B cell (primary cell): ENCODE measurements at regions not wholly inside any gene's neighbourhood (a gene's known extent, or its start where the extent isn't known, plus 50 kb on each side); places are given as distances from the start of the nearest gene placed in this dataset.

ENCODE experiments used
- ATAC-seq: fragments of 200-7000 bp; cut with Tn5 transposase; one replicate; pipeline ENCODE4 v1.10.0; 2021; ENCODE audit warnings: low read depth, mild to moderate bottlenecking, moderate number of reproducible peaks, moderate library complexity
- CTCF ChIA-PET: fragments of 350-600 bp; sonication (Branson Sonifier 250); formaldehyde crosslinking; loops from one replicate; lab custom pipeline; 2021; ENCODE audit warnings: antibody characterized with exemption, inconsistent platforms; lab: Charles Lee
- POLR2A ChIA-PET: fragments of 350-600 bp; sonication (Branson Sonifier 250); formaldehyde crosslinking; loops from one replicate; lab custom pipeline; 2021; ENCODE audit warnings: antibody characterized with exemption; lab: Charles Lee
- DNase-seq: peaks from one replicate; pipeline ENCODE4 v3.0.0; 2013
- H2AFZ ChIP-seq: 2 replicates; pipeline ENCODE4 v1.6.1; 2012; ENCODE audit warnings: mild to moderate bottlenecking, low read depth, low read length; ENCODE audit not compliant: insufficient read depth, poor library complexity, severe bottlenecking
- H3K27ac ChIP-seq, 2 donors: 1 replicate in 1 of 2; 2 replicates in 1 of 2; pipeline ENCODE4 v1.5.1; 2012 to 2013; ENCODE audit warnings: low read length in 2 of 2, mild to moderate bottlenecking in 2 of 2, moderate library complexity in 1 of 2
- H3K27me3 ChIP-seq, 4 experiments: fragments of 200-600 bp in 1 of 4; sonication (generic) in 1 of 4; replicated peaks in 1 of 4; 1 replicate in 2 of 4; 2 replicates in 2 of 4; pipeline versions ENCODE4 v1.6.1 to v1.7.0; 2013 to 2016; ENCODE audit warnings: low read length in 3 of 4, mild to moderate bottlenecking in 2 of 4, mixed read lengths in 1 of 4, moderate library complexity in 1 of 4; ENCODE audit not compliant: insufficient read depth in 4 of 4, control insufficient read depth in 3 of 4; ENCODE audit errors: control extremely low read depth in 1 of 4
- H3K36me3 ChIP-seq, 2 experiments: replicated peaks in 1 of 2; 1 replicate in 1 of 2; 2 replicates in 1 of 2; pipeline versions ENCODE4 v1.6.1 to v1.7.1; 2013; ENCODE audit warnings: low read length in 1 of 2; ENCODE audit not compliant: insufficient read depth in 2 of 2, control insufficient read depth in 1 of 2; ENCODE audit errors: control extremely low read depth in 1 of 2, extremely low read depth in 1 of 2
- H3K4me1 ChIP-seq, 2 donors: fragments of 200-600 bp in 1 of 2; sonication (generic) in 1 of 2; 1 replicate in 1 of 2; 2 replicates in 1 of 2; pipeline versions ENCODE4 v1.5.1 to v1.6.1; 2013 to 2017; ENCODE audit warnings: low read length in 2 of 2; ENCODE audit not compliant: control insufficient read depth in 2 of 2, insufficient read depth in 2 of 2
- H3K4me2 ChIP-seq: replicated peaks from 2 replicates; pipeline ENCODE3; 2012; ENCODE audit warnings: mild to moderate bottlenecking, low read depth, low read length; ENCODE audit not compliant: poor library complexity, severe bottlenecking
- H3K4me3 ChIP-seq, 5 experiments: fragments of 200-600 bp in 1 of 5; sonication (generic) in 1 of 5; 1 replicate in 3 of 5; 2 replicates in 2 of 5; pipeline versions ENCODE4 v1.5.1 to v1.7.0; 2011 to 2016; ENCODE audit warnings: low read length in 4 of 5, mild to moderate bottlenecking in 4 of 5, low read depth in 2 of 5, control low read depth in 1 of 5, moderate library complexity in 1 of 5; ENCODE audit not compliant: insufficient read depth in 1 of 5; ENCODE audit errors: control extremely low read depth in 1 of 5, extremely low read depth in 1 of 5
- H3K79me2 ChIP-seq: fragments of 200-600 bp; sonication (generic); one replicate; pipeline ENCODE4 v1.6.0; 2016; ENCODE audit warnings: low read length; ENCODE audit not compliant: control insufficient read depth, insufficient read depth
- H3K9ac ChIP-seq: fragments of 200-600 bp; sonication (generic); 2 replicates; pipeline ENCODE4 v1.6.1; 2017; ENCODE audit warnings: mild to moderate bottlenecking, low read length, moderate library complexity
- H3K9me3 ChIP-seq, 3 donors: one replicate each; pipeline versions ENCODE4 v1.6.1 to v1.7.1; 2013; ENCODE audit warnings: low read length in 2 of 3; ENCODE audit not compliant: control insufficient read depth in 2 of 3, insufficient read depth in 1 of 3; ENCODE audit errors: control extremely low read depth in 1 of 3
- H4K20me1 ChIP-seq: 2 replicates; pipeline ENCODE4 v1.6.0; 2012; ENCODE audit warnings: mild to moderate bottlenecking, low read length; ENCODE audit not compliant: insufficient read depth, control insufficient read depth, poor library complexity, severe bottlenecking
- H3K27ac Mint-ChIP-seq: one replicate; pipeline ENCODE4 v1.8.0; 2021; ENCODE audit warnings: mixed read lengths
- H3K27me3 Mint-ChIP-seq: one replicate; pipeline ENCODE4 v1.8.0; 2021; ENCODE audit warnings: mixed read lengths
- H3K4me1 Mint-ChIP-seq: one replicate; pipeline ENCODE4 v1.8.0; 2021; ENCODE audit warnings: mixed read lengths
- H3K4me3 Mint-ChIP-seq: one replicate; pipeline ENCODE4 v1.8.0; 2021; ENCODE audit warnings: mixed read lengths
- H3K9me3 Mint-ChIP-seq: one replicate; pipeline ENCODE4 v1.8.0; 2022; ENCODE audit warnings: mixed read lengths; ENCODE audit not compliant: insufficient read depth
- CTCF ChIP-seq: fragments of 200-600 bp; IDR thresholded peaks from one replicate; pipeline ENCODE4 v1.8.0; 2022; ENCODE audit warnings: antibody characterized with exemption, mild to moderate bottlenecking
- EZH2 ChIP-seq: IDR thresholded peaks from 2 replicates; pipeline ENCODE4 v1.6.1; 2012; ENCODE audit warnings: borderline replicate concordance, low read depth, mild to moderate bottlenecking, moderate library complexity, low read length; ENCODE audit not compliant: insufficient read depth, poor library complexity, severe bottlenecking
- WGBS: methylation state at CpG from one replicate; pipeline ENCODE4 v1.1.5; 2013; ENCODE audit warnings: missing lambda C conversion rate; ENCODE audit not compliant: insufficient coverage; 5-methylcytosine and 5-hydroxymethylcytosine counted together
- intact Hi-C: fragments of 100-400 bp; cut with micrococcal nuclease; formaldehyde crosslinking; loops from one replicate; pipeline ENCODE4 v1.10.0; 2022

DNA sequence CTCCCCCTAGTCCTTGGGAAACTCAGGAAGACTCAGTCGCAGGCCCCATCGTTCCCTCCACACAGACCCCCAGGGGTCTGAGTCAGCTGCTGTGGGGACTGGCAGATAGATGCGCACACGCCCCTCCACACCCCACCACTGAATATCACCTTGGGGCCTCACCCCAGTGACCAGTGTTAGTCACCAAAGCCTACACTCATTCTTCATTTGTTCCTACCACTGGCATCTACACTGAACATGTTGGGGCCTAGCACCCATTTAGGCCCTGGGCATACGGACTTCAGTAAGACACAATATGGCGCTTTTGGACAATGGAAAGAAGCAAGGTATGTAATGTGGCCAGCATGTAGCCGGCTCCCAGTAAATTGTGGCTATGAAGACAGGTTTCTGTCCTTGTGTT is 154.1 kb upstream of the PJA1 start:
- no peak overlapping the region for H2AFZ ChIP-seq
- TF ChIP-seq EZH2: no peak
- no peak for TF ChIP-seq CTCF
- intact Hi-C loops: no loop called here
- no peaks in the 10 kb centered on the region for H3K9me3 Mint-ChIP-seq
- 91% methylated on average over 6 of the region's 7 CpGs for WGBS
- ATAC-seq (no peak), DNase-seq (no peak)
- peaks cover 4% of the 10 kb centered on the region for H3K27me3 Mint-ChIP-seq
- ChIA-PET CTCF (no interaction called here), POLR2A (no interaction called here)
- H3K27ac ChIP-seq: no peak overlapping the region
- H4K20me1 ChIP-seq: no peaks in the 10 kb centered on the region
- no peak overlapping the region for H3K4me3 ChIP-seq
- no peak overlapping the region for H3K9ac ChIP-seq
- H3K27me3 ChIP-seq: no peaks in the 10 kb centered on the region
- no peaks in the 10 kb centered on the region for H3K36me3 ChIP-seq
- H3K79me2 ChIP-seq: no peaks in the 10 kb centered on the region
- no peaks in the 10 kb centered on the region for H3K4me1 ChIP-seq
- no peak overlapping the region for H3K4me2 ChIP-seq
- no peak overlapping the region for H3K27ac Mint-ChIP-seq
- H3K9me3 ChIP-seq: no peaks in the 10 kb centered on the region
- no peak overlapping the region for H3K4me3 Mint-ChIP-seq
- no peaks in the 10 kb centered on the region for H3K4me1 Mint-ChIP-seq

GRCh38 chrX:69318651-69319340 is 153.5 kb upstream of the PJA1 start:
- intact Hi-C loops: no loop called here
- Histone ChIP-seq H3K9ac (no peak overlapping the region), H3K27ac (no peak overlapping the region), H3K9me3 (no peaks in the 10 kb centered on the region), H3K79me2 (no peaks in the 10 kb centered on the region), H4K20me1 (no peaks in the 10 kb centered on the region), H3K4me1 (no peaks in the 10 kb centered on the region), H3K36me3 (no peaks in the 10 kb centered on the region), H2AFZ (no peak overlapping the region), H3K4me2 (no peak overlapping the region), H3K27me3 (no peaks in the 10 kb centered on the region), H3K4me3 (no peak overlapping the region)
- no peaks in the 10 kb centered on the region for H3K4me1 Mint-ChIP-seq
- H3K4me3 Mint-ChIP-seq: no peak overlapping the region
- H3K27me3 Mint-ChIP-seq: peaks cover 4% of the 10 kb centered on the region
- H3K9me3 Mint-ChIP-seq: no peaks in the 10 kb centered on the region
- POLR2A ChIA-PET: no interaction called here
- ATAC-seq (no peak), DNase-seq (no peak)
- TF ChIP-seq CTCF: no peak
- no peak for TF ChIP-seq EZH2
- CTCF ChIA-PET: no interaction called here
- 100% methylated on average over 1 of the region's 5 CpGs for WGBS
- no peak overlapping the region for H3K27ac Mint-ChIP-seq
